ENCODE measurements at regions not wholly inside any gene's neighbourhood (a gene's known extent, or its start where the extent isn't known, plus 50 kb on each side); places are given as distances from the start of the nearest gene placed in this dataset.

GRCh38 chr16:85536073-85536410 is 77.1 kb upstream of the GSE1 start:
- no peaks in the 10 kb centered on the region for H3K9me3 ChIP-seq (ENCODE audit: control insufficient read depth, insufficient read depth, low read length)
- no peak for TF ChIP-seq CTCF (IDR thresholded peaks at IDR 0.05; ENCODE audit: low read depth, low read length, poor library complexity, severe bottlenecking)
- no peak for TF ChIP-seq EZH2phosphoT487 (IDR thresholded peaks at IDR 0.05; ENCODE audit: borderline replicate concordance, low read length)
- H3K4me3 ChIP-seq (ENCODE audit: low read length): no peak overlapping the region
- no peaks in the 10 kb centered on the region for H3K36me3 ChIP-seq (ENCODE audit: control insufficient read depth, low read length)
- H3K4me2 ChIP-seq (ENCODE audit: low read length): no peak overlapping the region
- H3K9me2 ChIP-seq (replicated peaks; ENCODE audit: control insufficient read depth, low read length): no peaks in the 10 kb centered on the region
- 0 out of 2 replicates have a peak, but pooled peaks cover 1% of the 10 kb centered on the region for H3K27me3 ChIP-seq (ENCODE audit: control insufficient read depth, low read length)
- H3K4me1 ChIP-seq (ENCODE audit: control insufficient read depth, low read length): no peaks in the 10 kb centered on the region
- no peaks in the 10 kb centered on the region for H3K79me2 ChIP-seq (ENCODE audit: control insufficient read depth, low read length)
- H3F3A ChIP-seq (ENCODE audit: control insufficient read depth, insufficient read depth): no peaks in the 10 kb centered on the region
- H4K20me1 ChIP-seq (ENCODE audit: control insufficient read depth, insufficient read depth, low read depth, low read length): no peaks in the 10 kb centered on the region
- no peak overlapping the region for H3K27ac ChIP-seq (ENCODE audit: low read depth, low read length)

GRCh38 chr16:85536411-85537330 is 76.5 kb upstream of the GSE1 start:
- Histone ChIP-seq H3K79me2 (ENCODE audit: control insufficient read depth, low read length) (no peaks in the 10 kb centered on the region), H3K27ac (ENCODE audit: low read depth, low read length) (no peak overlapping the region), H3K9me2 (replicated peaks; ENCODE audit: control insufficient read depth, low read length) (no peaks in the 10 kb centered on the region), H3K9me3 (ENCODE audit: control insufficient read depth, insufficient read depth, low read length) (no peaks in the 10 kb centered on the region), H3K4me3 (ENCODE audit: low read length) (no peak overlapping the region), H3K4me2 (ENCODE audit: low read length) (no peak overlapping the region), H3F3A (ENCODE audit: control insufficient read depth, insufficient read depth) (no peaks in the 10 kb centered on the region), H3K27me3 (ENCODE audit: control insufficient read depth, low read length) (no peaks in the 10 kb centered on the region), H3K4me1 (ENCODE audit: control insufficient read depth, low read length) (no peaks in the 10 kb centered on the region), H3K36me3 (ENCODE audit: control insufficient read depth, low read length) (no peaks in the 10 kb centered on the region), H4K20me1 (ENCODE audit: control insufficient read depth, insufficient read depth, low read depth, low read length) (no peaks in the 10 kb centered on the region)
- TF ChIP-seq CTCF (IDR thresholded peaks at IDR 0.05; ENCODE audit: low read depth, low read length, poor library complexity, severe bottlenecking) (no peak), EZH2phosphoT487 (IDR thresholded peaks at IDR 0.05; ENCODE audit: borderline replicate concordance, low read length) (no peak)

- no peaks in the 10 kb centered on the region for H3K9me2 ChIP-seq (replicated peaks; ENCODE audit: control insufficient read depth, low read length)
- no peaks in the 10 kb centered on the region for H3K79me2 ChIP-seq (ENCODE audit: control insufficient read depth, low read length)
- H3K4me1 ChIP-seq (ENCODE audit: control insufficient read depth, low read length): no peaks in the 10 kb centered on the region
- H3K4me2 ChIP-seq (ENCODE audit: low read length): no peak overlapping the region
- no peaks in the 10 kb centered on the region for H4K20me1 ChIP-seq (ENCODE audit: control insufficient read depth, insufficient read depth, low read depth, low read length)
- TF ChIP-seq EZH2phosphoT487 (IDR thresholded peaks at IDR 0.05; ENCODE audit: borderline replicate concordance, low read length) (no peak), CTCF (IDR thresholded peaks at IDR 0.05; ENCODE audit: low read depth, low read length, poor library complexity, severe bottlenecking) (no peak)
- no peaks in the 10 kb centered on the region for H3F3A ChIP-seq (ENCODE audit: control insufficient read depth, insufficient read depth)
- H3K27ac ChIP-seq (ENCODE audit: low read depth, low read length): no peak overlapping the region
- no peaks in the 10 kb centered on the region for H3K27me3 ChIP-seq (ENCODE audit: control insufficient read depth, low read length)
- H3K9me3 ChIP-seq (ENCODE audit: control insufficient read depth, insufficient read depth, low read length): no peaks in the 10 kb centered on the region
- H3K4me3 ChIP-seq (ENCODE audit: low read length): no peak overlapping the region
- no peaks in the 10 kb centered on the region for H3K36me3 ChIP-seq (ENCODE audit: control insufficient read depth, low read length)
Observed at GRCh38 chr16:85537331-85537788, 75.8 kb upstream of the GSE1 start.
